SK-N-SH (cell line): ENCODE measurements at regions not wholly inside any gene's neighbourhood (a gene's known extent, or its start where the extent isn't known, plus 50 kb on each side); places are given as distances from the start of the nearest gene placed in this dataset.

Experiments used
- EP300 ChIP-seq, 2 experiments: IDR thresholded peaks; 2 replicates each; pipeline versions ENCODE4 v1.4.0 to v1.6.1; 2012; ENCODE audit warnings: borderline replicate concordance in 1 of 2, low read depth in 1 of 2, low read length in 1 of 2
- IRF3 ChIP-seq: fragments of 150-350 bp; IDR thresholded peaks from 2 replicates; pipeline ENCODE4 v1.6.1; 2016; ENCODE audit warnings: mild to moderate bottlenecking, low read depth, low read length
- POLR2AphosphoS5 ChIP-seq: IDR thresholded peaks from 2 replicates; pipeline ENCODE4 v1.6.1; 2012; ENCODE audit warnings: low read depth, low read length
- REST ChIP-seq: IDR thresholded peaks from 2 replicates; pipeline ENCODE4 v1.6.1; 2012; ENCODE audit warnings: mild to moderate bottlenecking, low read depth, low read length, moderate library complexity
- RXRA ChIP-seq: IDR thresholded peaks from 2 replicates; pipeline ENCODE4 v1.4.0; 2012; ENCODE audit warnings: low read depth, mild to moderate bottlenecking, borderline replicate concordance
- SIN3A ChIP-seq: IDR thresholded peaks from 2 replicates; pipeline ENCODE4 v1.6.1; 2012; ENCODE audit warnings: low read depth, mild to moderate bottlenecking, low read length, moderate library complexity, borderline replicate concordance
- TAF1 ChIP-seq: IDR thresholded peaks from 2 replicates; pipeline ENCODE4 v1.6.1; 2012; ENCODE audit warnings: low read depth, mild to moderate bottlenecking, low read length, moderate library complexity, borderline replicate concordance
- TCF12 ChIP-seq: IDR thresholded peaks from 2 replicates; pipeline ENCODE4 v1.4.0; 2012
- TF ChIP-seq, protein P1 (sequence below): fragments of 200-600 bp; sonication (generic); IDR thresholded peaks from 2 replicates; pipeline ENCODE4 v1.6.1; 2017; ENCODE audit warnings: antibody characterized with exemption, mild to moderate bottlenecking, moderate library complexity

DNA sequence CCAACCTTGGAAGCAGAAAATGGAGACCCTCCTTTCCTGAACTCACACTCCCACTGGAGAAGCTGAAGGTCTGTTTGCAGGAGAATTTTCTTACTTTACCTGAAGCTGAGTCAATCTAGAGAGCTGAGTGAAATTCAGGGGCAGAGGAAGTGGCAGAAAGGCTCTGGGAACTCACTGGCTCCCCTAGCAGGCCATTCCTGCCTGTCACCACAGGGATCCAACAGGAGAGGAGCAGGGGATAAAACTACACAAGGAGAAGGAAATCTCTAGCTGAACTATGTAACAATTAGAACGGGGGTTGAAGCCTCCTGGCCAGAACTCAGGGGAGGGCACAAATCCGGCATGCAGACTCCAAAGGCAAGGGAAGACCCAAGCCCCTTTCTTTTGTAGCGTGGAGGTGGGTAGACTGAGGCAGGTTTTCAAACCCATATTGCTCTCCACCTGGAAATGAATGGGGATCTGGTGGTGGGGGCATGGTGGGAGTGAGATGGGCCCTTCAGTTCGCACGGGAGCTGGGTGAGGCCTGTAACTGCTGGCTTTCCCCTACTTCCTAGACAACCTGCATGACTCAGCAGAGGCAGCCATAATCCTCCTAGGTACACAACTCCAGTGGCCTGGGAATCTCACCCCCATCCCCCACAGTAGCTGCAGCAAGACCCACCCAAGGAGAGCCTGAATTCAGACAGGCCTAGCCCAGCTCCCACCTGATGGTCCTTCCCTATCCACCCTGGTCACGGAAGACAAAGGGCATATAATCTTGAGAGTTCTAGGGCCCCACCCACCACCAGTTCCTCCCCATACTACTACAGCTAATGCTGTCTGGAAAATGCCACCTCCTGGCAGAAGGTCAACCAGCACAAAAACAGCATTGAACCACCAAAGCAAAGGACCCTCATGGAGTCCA is 158.1 kb downstream of the LTN1 start:
- TF ChIP-seq REST (no peak), EP300 (IDR thresholded peaks at IDR 0.05; ENCODE audit: borderline replicate concordance in 1 of 2, low read depth in 1 of 2, low read length in 1 of 2) (no peak), IRF3 (no peak), POLR2AphosphoS5 (no peak), TAF1 (no peak), SIN3A (no peak), TCF12 (no peak), RXRA (no peak)
- TF ChIP-seq, protein P1, sequence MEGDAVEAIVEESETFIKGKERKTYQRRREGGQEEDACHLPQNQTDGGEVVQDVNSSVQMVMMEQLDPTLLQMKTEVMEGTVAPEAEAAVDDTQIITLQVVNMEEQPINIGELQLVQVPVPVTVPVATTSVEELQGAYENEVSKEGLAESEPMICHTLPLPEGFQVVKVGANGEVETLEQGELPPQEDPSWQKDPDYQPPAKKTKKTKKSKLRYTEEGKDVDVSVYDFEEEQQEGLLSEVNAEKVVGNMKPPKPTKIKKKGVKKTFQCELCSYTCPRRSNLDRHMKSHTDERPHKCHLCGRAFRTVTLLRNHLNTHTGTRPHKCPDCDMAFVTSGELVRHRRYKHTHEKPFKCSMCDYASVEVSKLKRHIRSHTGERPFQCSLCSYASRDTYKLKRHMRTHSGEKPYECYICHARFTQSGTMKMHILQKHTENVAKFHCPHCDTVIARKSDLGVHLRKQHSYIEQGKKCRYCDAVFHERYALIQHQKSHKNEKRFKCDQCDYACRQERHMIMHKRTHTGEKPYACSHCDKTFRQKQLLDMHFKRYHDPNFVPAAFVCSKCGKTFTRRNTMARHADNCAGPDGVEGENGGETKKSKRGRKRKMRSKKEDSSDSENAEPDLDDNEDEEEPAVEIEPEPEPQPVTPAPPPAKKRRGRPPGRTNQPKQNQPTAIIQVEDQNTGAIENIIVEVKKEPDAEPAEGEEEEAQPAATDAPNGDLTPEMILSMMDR = no peak
